Mesendoderm (in vitro differentiated cells): ENCODE measurements at regions not wholly inside any gene's neighbourhood (a gene's known extent, or its start where the extent isn't known, plus 50 kb on each side); places are given as distances from the start of the nearest gene placed in this dataset.

Source experiments
- DNase-seq: peaks from one replicate; pipeline ENCODE4 v3.0.0; 2013
- H2AK5ac ChIP-seq: 2 replicates; pipeline ENCODE4 v1.6.1; 2013; ENCODE audit warnings: low read length, inconsistent platforms
- H2BK120ac ChIP-seq: 2 replicates; pipeline ENCODE4 v1.6.1; 2013; ENCODE audit warnings: low read depth, mild to moderate bottlenecking, low read length, moderate library complexity, mixed read lengths
- H2BK15ac ChIP-seq: replicated peaks from 2 replicates; pipeline ENCODE4 v1.6.1; 2013; ENCODE audit warnings: low read depth, mild to moderate bottlenecking, moderate library complexity
- H2BK5ac ChIP-seq: 2 replicates; pipeline ENCODE4 v1.6.1; 2013; ENCODE audit warnings: low read length, inconsistent platforms
- H3K18ac ChIP-seq: 2 replicates; pipeline ENCODE4 v1.6.1; 2013; ENCODE audit warnings: mild to moderate bottlenecking, low read length, mixed read lengths
- H3K23ac ChIP-seq: one replicate; pipeline ENCODE4 v1.6.1; 2013; ENCODE audit warnings: low read length
- H3K27ac ChIP-seq: 2 replicates; pipeline ENCODE4 v1.5.1; 2013; ENCODE audit warnings: low read depth, mild to moderate bottlenecking, inconsistent platforms, low read length, moderate library complexity
- H3K27me3 ChIP-seq: 2 replicates; pipeline ENCODE4 v1.6.1; 2013; ENCODE audit warnings: low read length, control low read depth, mild to moderate bottlenecking, inconsistent platforms; ENCODE audit not compliant: insufficient read depth, poor library complexity
- H3K36me3 ChIP-seq: 2 replicates; pipeline ENCODE4 v1.6.1; 2013; ENCODE audit warnings: low read length, inconsistent platforms; ENCODE audit not compliant: control insufficient read depth, insufficient read depth
- H3K4ac ChIP-seq: one replicate; pipeline ENCODE4 v1.6.1; 2013; ENCODE audit warnings: low read depth, mild to moderate bottlenecking, low read length, moderate library complexity
- H3K4me1 ChIP-seq: 2 replicates; pipeline ENCODE4 v1.6.1; 2013; ENCODE audit warnings: low read depth, low read length, inconsistent platforms; ENCODE audit not compliant: control insufficient read depth
- H3K4me2 ChIP-seq: 2 replicates; pipeline ENCODE4 v1.6.1; 2013; ENCODE audit warnings: low read length
- H3K4me3 ChIP-seq: 2 replicates; pipeline ENCODE4 v1.5.1; 2013; ENCODE audit warnings: mild to moderate bottlenecking, low read length
- H3K56ac ChIP-seq: one replicate; pipeline ENCODE4 v1.6.1; 2013; ENCODE audit warnings: low read length
- H3K79me1 ChIP-seq: 2 replicates; pipeline ENCODE4 v1.6.1; 2013; ENCODE audit warnings: low read length, inconsistent platforms
- H3K79me2 ChIP-seq: 2 replicates; pipeline ENCODE4 v1.6.1; 2013; ENCODE audit warnings: mild to moderate bottlenecking, low read length; ENCODE audit not compliant: control insufficient read depth, insufficient read depth
- H3K9ac ChIP-seq: 2 replicates; pipeline ENCODE4 v1.6.1; 2013; ENCODE audit warnings: low read length, inconsistent platforms
- H4K5ac ChIP-seq: one replicate; pipeline ENCODE4 v1.6.1; 2013; ENCODE audit warnings: low read length
- H4K8ac ChIP-seq: one replicate; pipeline ENCODE4 v1.6.1; 2013; ENCODE audit warnings: low read depth, mild to moderate bottlenecking, control low read depth, low read length, moderate library complexity
- WGBS: extraction: QIAGEN DNeasy Blood & Tissue Kit; methylation state at CpG from one replicate; pipeline ENCODE4 v1.1.7; 2013; ENCODE audit warnings: low lambda C conversion rate, missing lambda C conversion rate; ENCODE audit not compliant: insufficient coverage; ENCODE audit errors: extremely low coverage; 5-methylcytosine and 5-hydroxymethylcytosine counted together

GRCh38 chr11:70703141-70704064 lies 305.1 kb downstream of the CTTN start:
- Histone ChIP-seq H3K36me3 (no peaks in the 10 kb centered on the region), H2AK5ac (no peak overlapping the region), H2BK120ac (no peak overlapping the region), H4K5ac (no peak overlapping the region), H3K4me3 (no peak overlapping the region), H3K9ac (no peak overlapping the region), H3K4me2 (no peak overlapping the region), H3K23ac (no peak overlapping the region), H3K27ac (no peak overlapping the region), H4K8ac (no peak overlapping the region), H3K18ac (no peak overlapping the region), H2BK15ac (no peak overlapping the region), H3K79me2 (no peaks in the 10 kb centered on the region), H2BK5ac (no peak overlapping the region), H3K79me1 (no peaks in the 10 kb centered on the region), H3K4ac (no peak overlapping the region), H3K4me1 (no peaks in the 10 kb centered on the region), H3K56ac (no peak overlapping the region), H3K27me3 (no peaks in the 10 kb centered on the region)
- peak; percentile 11 for DNase-seq
- no CpG with 5 or more reads among the region's 21 CpGs for WGBS

GRCh38 chr11:70705097-70705496 lies 306.8 kb downstream of the CTTN start:
- no peak overlapping the region for H4K5ac ChIP-seq
- H3K56ac ChIP-seq: no peak overlapping the region
- no peak overlapping the region for H2BK120ac ChIP-seq
- no peak overlapping the region for H3K4me2 ChIP-seq
- no peak overlapping the region for H3K4ac ChIP-seq
- no peaks in the 10 kb centered on the region for H3K4me1 ChIP-seq
- H3K27me3 ChIP-seq: no peaks in the 10 kb centered on the region
- H3K18ac ChIP-seq: no peak overlapping the region
- H3K36me3 ChIP-seq: no peaks in the 10 kb centered on the region
- H2BK5ac ChIP-seq: no peak overlapping the region
- no peaks in the 10 kb centered on the region for H3K79me1 ChIP-seq
- H2AK5ac ChIP-seq: no peak overlapping the region
- H3K4me3 ChIP-seq: no peak overlapping the region
- H3K23ac ChIP-seq: no peak overlapping the region
- no peak overlapping the region for H3K9ac ChIP-seq
- no peak for DNase-seq
- H4K8ac ChIP-seq: no peak overlapping the region
- no peak overlapping the region for H2BK15ac ChIP-seq
- H3K27ac ChIP-seq: no peak overlapping the region
- no peaks in the 10 kb centered on the region for H3K79me2 ChIP-seq

- no peak overlapping the region for H3K27ac ChIP-seq
- no CpG with 5 or more reads among the region's 10 CpGs for WGBS
These were observed 307.6 kb downstream of the CTTN start for GRCh38 chr11:70705930-70706329.

GRCh38 chr11:70707821-70708220 lies 309.5 kb downstream of the CTTN start:
- Histone ChIP-seq H3K27ac (no peak overlapping the region), H2BK5ac (no peak overlapping the region), H3K79me1 (no peaks in the 10 kb centered on the region), H2BK120ac (no peak overlapping the region), H3K9ac (no peak overlapping the region), H3K4me3 (no peak overlapping the region), H3K4ac (no peak overlapping the region), H3K18ac (no peak overlapping the region), H4K8ac (no peak overlapping the region), H4K5ac (no peak overlapping the region), H3K23ac (no peak overlapping the region), H3K79me2 (no peaks in the 10 kb centered on the region), H3K4me1 (no peaks in the 10 kb centered on the region), H3K27me3 (no peaks in the 10 kb centered on the region), H3K4me2 (no peak overlapping the region), H3K36me3 (no peaks in the 10 kb centered on the region), H2AK5ac (no peak overlapping the region), H3K56ac (no peak overlapping the region), H2BK15ac (no peak overlapping the region)
- no CpG with 5 or more reads among the region's 6 CpGs for WGBS
- no peak for DNase-seq

More at GRCh38 chr11:70705930-70706329, 307.6 kb downstream of the CTTN start:
- no peaks in the 10 kb centered on the region for H3K27me3 ChIP-seq
- peak; percentile 32 for DNase-seq
- H3K4me1 ChIP-seq: no peaks in the 10 kb centered on the region
- no peaks in the 10 kb centered on the region for H3K36me3 ChIP-seq
- no peak overlapping the region for H4K8ac ChIP-seq
- H3K79me2 ChIP-seq: no peaks in the 10 kb centered on the region
- H2AK5ac ChIP-seq: no peak overlapping the region
- no peaks in the 10 kb centered on the region for H3K79me1 ChIP-seq
- H2BK120ac ChIP-seq: no peak overlapping the region
- no peak overlapping the region for H3K18ac ChIP-seq
- no peak overlapping the region for H3K56ac ChIP-seq
- no peak overlapping the region for H3K9ac ChIP-seq
- H3K4me2 ChIP-seq: no peak overlapping the region
- no peak overlapping the region for H2BK5ac ChIP-seq
- no peak overlapping the region for H2BK15ac ChIP-seq
- H3K23ac ChIP-seq: no peak overlapping the region
- H4K5ac ChIP-seq: no peak overlapping the region
- H3K4ac ChIP-seq: no peak overlapping the region
- H3K4me3 ChIP-seq: no peak overlapping the region

GRCh38 chr11:70709596-70709995 lies 311.3 kb downstream of the CTTN start:
- no peaks in the 10 kb centered on the region for H3K27me3 ChIP-seq
- H3K27ac ChIP-seq: no peak overlapping the region
- H3K18ac ChIP-seq: no peak overlapping the region
- H3K4me1 ChIP-seq: peaks cover 7% of the 10 kb centered on the region
- H2BK5ac ChIP-seq: no peak overlapping the region
- H3K79me1 ChIP-seq: no peaks in the 10 kb centered on the region
- no peak overlapping the region for H3K4me3 ChIP-seq
- no peak overlapping the region for H2BK120ac ChIP-seq
- no peak overlapping the region for H3K23ac ChIP-seq
- H3K56ac ChIP-seq: no peak overlapping the region
- no peak overlapping the region for H3K9ac ChIP-seq
- WGBS: no CpG with 5 or more reads among the region's 16 CpGs
- H2BK15ac ChIP-seq: no peak overlapping the region
- H4K8ac ChIP-seq: no peak overlapping the region
- no peak for DNase-seq
- no peaks in the 10 kb centered on the region for H3K36me3 ChIP-seq
- no peak overlapping the region for H3K4me2 ChIP-seq
- H3K4ac ChIP-seq: no peak overlapping the region
- H3K79me2 ChIP-seq: no peaks in the 10 kb centered on the region
- H2AK5ac ChIP-seq: no peak overlapping the region
- H4K5ac ChIP-seq: no peak overlapping the region

GRCh38 chr11:70710192-70710591 lies 311.9 kb downstream of the CTTN start:
- WGBS: no CpG with 5 or more reads among the region's 11 CpGs
- no peak overlapping the region for H3K27ac ChIP-seq
- DNase-seq: no peak
- no peak overlapping the region for H4K8ac ChIP-seq
- no peak overlapping the region for H2BK5ac ChIP-seq
- no peak overlapping the region for H2BK15ac ChIP-seq
- H3K36me3 ChIP-seq: no peaks in the 10 kb centered on the region
- no peaks in the 10 kb centered on the region for H3K79me2 ChIP-seq
- no peak overlapping the region for H3K18ac ChIP-seq
- no peak overlapping the region for H2AK5ac ChIP-seq
- H3K4me1 ChIP-seq: peaks cover 7% of the 10 kb centered on the region
- H3K27me3 ChIP-seq: no peaks in the 10 kb centered on the region
- no peak overlapping the region for H2BK120ac ChIP-seq
- no peak overlapping the region for H3K4me2 ChIP-seq
- no peaks in the 10 kb centered on the region for H3K79me1 ChIP-seq
- no peak overlapping the region for H3K4ac ChIP-seq
- H3K9ac ChIP-seq: no peak overlapping the region
- H3K23ac ChIP-seq: no peak overlapping the region
- no peak overlapping the region for H3K4me3 ChIP-seq
- no peak overlapping the region for H4K5ac ChIP-seq
- H3K56ac ChIP-seq: no peak overlapping the region
